ENCODE measurements at regions not wholly inside any gene's neighbourhood (a gene's known extent, or its start where the extent isn't known, plus 50 kb on each side); places are given as distances from the start of the nearest gene placed in this dataset.

DNA sequence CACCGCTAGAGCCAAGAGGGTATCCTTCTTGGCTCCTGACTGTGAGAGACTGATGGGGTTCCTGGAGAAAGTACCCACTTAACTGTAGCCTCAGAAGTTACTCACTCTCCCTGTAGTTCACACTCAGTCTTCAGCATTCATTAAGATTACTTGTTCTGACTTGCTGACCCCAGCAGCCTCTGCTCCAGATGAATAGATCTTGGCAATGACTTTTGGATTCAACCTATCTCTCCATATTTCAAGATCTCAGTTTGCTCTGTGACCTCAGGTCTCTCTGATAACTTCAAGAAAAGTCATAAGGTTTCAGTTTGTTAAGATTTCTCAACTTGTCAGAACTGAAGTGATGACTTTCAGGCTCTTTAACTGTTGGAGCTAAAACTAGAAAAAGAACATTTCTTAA, 825.6 kb downstream of the PCDH7 start:
- no peak for DNase-seq (ENCODE audit: low read depth)
- TF ChIP-seq, protein P1, sequence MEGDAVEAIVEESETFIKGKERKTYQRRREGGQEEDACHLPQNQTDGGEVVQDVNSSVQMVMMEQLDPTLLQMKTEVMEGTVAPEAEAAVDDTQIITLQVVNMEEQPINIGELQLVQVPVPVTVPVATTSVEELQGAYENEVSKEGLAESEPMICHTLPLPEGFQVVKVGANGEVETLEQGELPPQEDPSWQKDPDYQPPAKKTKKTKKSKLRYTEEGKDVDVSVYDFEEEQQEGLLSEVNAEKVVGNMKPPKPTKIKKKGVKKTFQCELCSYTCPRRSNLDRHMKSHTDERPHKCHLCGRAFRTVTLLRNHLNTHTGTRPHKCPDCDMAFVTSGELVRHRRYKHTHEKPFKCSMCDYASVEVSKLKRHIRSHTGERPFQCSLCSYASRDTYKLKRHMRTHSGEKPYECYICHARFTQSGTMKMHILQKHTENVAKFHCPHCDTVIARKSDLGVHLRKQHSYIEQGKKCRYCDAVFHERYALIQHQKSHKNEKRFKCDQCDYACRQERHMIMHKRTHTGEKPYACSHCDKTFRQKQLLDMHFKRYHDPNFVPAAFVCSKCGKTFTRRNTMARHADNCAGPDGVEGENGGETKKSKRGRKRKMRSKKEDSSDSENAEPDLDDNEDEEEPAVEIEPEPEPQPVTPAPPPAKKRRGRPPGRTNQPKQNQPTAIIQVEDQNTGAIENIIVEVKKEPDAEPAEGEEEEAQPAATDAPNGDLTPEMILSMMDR (IDR thresholded peaks at IDR 0.05; ENCODE audit: insufficient read depth, low read length, poor library complexity, severe bottlenecking) = no peak
- no peak overlapping the region for H3K4me3 ChIP-seq (ENCODE audit: low read depth, low read length)
- H3K36me3 ChIP-seq (ENCODE audit: control insufficient read depth, insufficient read depth, low read length) = no peaks in the 10 kb centered on the region
- no peaks in the 10 kb centered on the region for H3K27me3 ChIP-seq (ENCODE audit: control insufficient read depth, insufficient read depth, low read length)

DNA sequence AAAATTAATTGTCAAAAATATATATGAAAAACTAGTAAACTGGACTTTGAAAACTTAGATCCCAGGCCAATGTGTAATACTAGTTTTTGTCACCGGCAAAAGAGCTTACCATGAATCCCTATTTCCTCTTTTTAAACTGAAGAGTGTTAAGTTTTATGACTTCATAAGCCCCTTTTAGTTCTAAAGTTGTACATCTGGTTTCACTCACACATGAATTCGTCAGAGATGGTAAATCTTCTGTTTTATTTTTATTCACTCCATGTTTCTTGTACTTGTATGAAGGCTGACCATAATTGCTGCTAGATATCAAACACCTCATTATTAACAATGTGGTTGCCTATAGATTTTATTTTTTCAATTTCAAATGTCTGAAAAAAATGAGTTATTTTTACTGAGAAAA, 827.9 kb downstream of the PCDH7 start:
- H3K36me3 ChIP-seq (ENCODE audit: control insufficient read depth, insufficient read depth, low read length) = no peaks in the 10 kb centered on the region
- DNase-seq (ENCODE audit: low read depth) = no peak
- no peaks in the 10 kb centered on the region for H3K27me3 ChIP-seq (ENCODE audit: control insufficient read depth, insufficient read depth, low read length)
- TF ChIP-seq, protein P1 (IDR thresholded peaks at IDR 0.05; ENCODE audit: insufficient read depth, low read length, poor library complexity, severe bottlenecking) = no peak
- no peak overlapping the region for H3K4me3 ChIP-seq (ENCODE audit: low read depth, low read length)

DNA sequence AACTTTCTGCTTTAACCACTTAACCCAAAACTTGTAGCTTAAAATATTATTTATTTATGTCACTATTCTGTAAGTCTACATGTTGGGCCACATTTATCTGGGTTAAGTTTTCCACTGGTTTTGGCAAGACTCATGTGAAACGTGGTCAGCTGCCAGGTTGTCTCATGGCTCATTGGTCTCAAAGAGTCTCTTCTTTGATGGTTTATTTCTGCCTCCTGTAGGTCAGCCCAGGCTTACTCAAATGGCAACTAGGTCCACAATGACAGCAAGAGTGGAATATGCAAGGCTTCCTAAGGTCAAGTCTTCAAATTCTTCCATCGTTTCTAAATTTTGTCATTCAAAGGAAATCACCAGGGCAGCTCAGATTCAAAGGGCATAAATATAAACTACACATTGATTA, 828.7 kb downstream of the PCDH7 start:
- Histone ChIP-seq H3K4me3 (ENCODE audit: low read depth, low read length) (no peak overlapping the region), H3K27me3 (ENCODE audit: control insufficient read depth, insufficient read depth, low read length) (no peaks in the 10 kb centered on the region), H3K36me3 (ENCODE audit: control insufficient read depth, insufficient read depth, low read length) (no peaks in the 10 kb centered on the region)
- TF ChIP-seq, protein P1 (IDR thresholded peaks at IDR 0.05; ENCODE audit: insufficient read depth, low read length, poor library complexity, severe bottlenecking) = no peak
- no peak for DNase-seq (ENCODE audit: low read depth)

DNA sequence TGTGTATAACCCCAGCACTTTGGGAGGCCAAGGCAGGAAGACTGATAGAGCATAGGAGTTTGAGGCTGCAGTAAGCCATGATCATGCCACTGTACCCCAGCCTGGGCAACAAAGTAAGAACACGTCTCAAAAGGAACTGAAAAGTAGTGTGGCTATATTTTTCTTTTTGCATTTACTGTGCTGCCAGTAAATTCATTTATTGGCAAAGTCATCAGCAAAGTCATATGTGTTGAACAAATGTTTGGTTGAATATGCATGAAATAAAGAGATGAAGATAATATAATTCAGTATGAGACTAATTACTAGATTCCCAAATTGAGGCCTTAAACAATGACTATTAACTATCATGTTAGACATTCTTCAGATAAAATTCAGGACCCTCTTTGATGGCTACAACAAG, 829.1 kb downstream of the PCDH7 start:
- Histone ChIP-seq H3K4me3 (ENCODE audit: low read depth, low read length) (no peak overlapping the region), H3K27me3 (ENCODE audit: control insufficient read depth, insufficient read depth, low read length) (no peaks in the 10 kb centered on the region), H3K36me3 (ENCODE audit: control insufficient read depth, insufficient read depth, low read length) (no peaks in the 10 kb centered on the region)
- no peak for DNase-seq (ENCODE audit: low read depth)
- TF ChIP-seq, protein P1 (IDR thresholded peaks at IDR 0.05; ENCODE audit: insufficient read depth, low read length, poor library complexity, severe bottlenecking) = no peak

DNA sequence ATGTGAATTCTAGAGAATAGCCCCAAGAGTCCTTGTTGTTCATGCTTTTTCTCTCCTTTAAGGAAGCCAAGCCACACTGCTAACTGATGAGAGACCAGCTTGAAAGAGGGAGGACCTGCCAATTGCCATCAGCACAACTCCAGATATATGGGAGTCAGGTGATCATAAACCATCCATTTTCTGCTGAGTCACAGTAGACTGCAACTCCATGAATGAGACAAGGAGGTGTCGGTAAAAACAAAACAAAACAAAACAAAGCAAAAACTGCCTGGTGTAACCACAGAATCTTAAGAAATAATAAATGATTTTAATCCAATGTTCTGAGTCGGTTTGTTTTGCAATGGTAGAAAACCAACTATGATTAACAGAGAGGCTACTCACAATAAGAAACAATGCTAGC, 837.3 kb downstream of the PCDH7 start:
- H3K4me3 ChIP-seq (ENCODE audit: low read depth, low read length) = no peak overlapping the region
- TF ChIP-seq, protein P1 (IDR thresholded peaks at IDR 0.05; ENCODE audit: insufficient read depth, low read length, poor library complexity, severe bottlenecking) = no peak
- H3K27me3 ChIP-seq (ENCODE audit: control insufficient read depth, insufficient read depth, low read length) = no peaks in the 10 kb centered on the region
- DNase-seq (ENCODE audit: low read depth) = no peak
- no peaks in the 10 kb centered on the region for H3K36me3 ChIP-seq (ENCODE audit: control insufficient read depth, insufficient read depth, low read length)

DNA sequence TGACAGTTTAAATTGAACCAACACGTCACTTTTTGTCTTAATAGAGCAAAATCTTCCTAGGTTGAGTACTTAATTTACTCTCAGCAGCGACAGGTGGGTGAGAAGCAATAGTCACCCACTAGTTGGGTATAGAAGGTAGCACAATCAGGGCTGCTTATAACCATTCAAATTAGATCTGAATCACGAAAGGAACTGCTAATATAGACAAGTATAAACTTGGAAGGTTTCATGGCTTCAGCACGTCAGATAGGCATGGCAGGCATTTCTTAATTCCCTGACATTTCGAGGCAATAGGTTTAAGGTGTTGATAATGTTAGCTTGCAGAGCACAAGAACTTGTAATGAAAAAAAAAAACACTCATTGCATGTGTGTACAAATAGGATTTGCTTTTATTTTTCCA, 853.4 kb downstream of the PCDH7 start:
- Histone ChIP-seq H3K4me3 (ENCODE audit: low read depth, low read length) (no peak overlapping the region), H3K36me3 (ENCODE audit: control insufficient read depth, insufficient read depth, low read length) (no peaks in the 10 kb centered on the region), H3K27me3 (ENCODE audit: control insufficient read depth, insufficient read depth, low read length) (no peaks in the 10 kb centered on the region)
- DNase-seq (ENCODE audit: low read depth) = no peak
- TF ChIP-seq, protein P1 (IDR thresholded peaks at IDR 0.05; ENCODE audit: insufficient read depth, low read length, poor library complexity, severe bottlenecking) = no peak

Data from kidney epithelial cell (primary cell).